C4-2B (cell line): ENCODE measurements at regions not wholly inside any gene's neighbourhood (a gene's known extent, or its start where the extent isn't known, plus 50 kb on each side); places are given as distances from the start of the nearest gene placed in this dataset.

Experiments
- H3K27ac ChIP-seq: fragments of 450-650 bp; 2 replicates; pipeline ENCODE4 v1.5.1; 2017
- CTCF ChIP-seq: fragments of 450-650 bp; conservative IDR thresholded peaks from 2 replicates; pipeline ENCODE4 v1.5.1; 2017; ENCODE audit warnings: mild to moderate bottlenecking
- ZFX ChIP-seq: fragments of 450-650 bp; IDR thresholded peaks from 2 replicates; pipeline ENCODE4 v1.6.1; 2017

- no peak overlapping the region for H3K27ac ChIP-seq
- no peak for TF ChIP-seq CTCF
- no peak for TF ChIP-seq ZFX
These were observed 80.0 kb downstream of the CENPW start for GRCh38 chr6:126419901-126420300.

GRCh38 chr6:126422912-126423311 lies 83.0 kb downstream of the CENPW start:
- H3K27ac ChIP-seq: no peak overlapping the region
- TF ChIP-seq ZFX: no peak
- peak; percentile 15 for TF ChIP-seq CTCF

- TF ChIP-seq CTCF (no peak), ZFX (no peak)
- H3K27ac ChIP-seq: no peak overlapping the region
These were observed 87.8 kb downstream of the CENPW start for GRCh38 chr6:126427713-126428112.

GRCh38 chr6:126429866-126430265 lies 90.0 kb downstream of the CENPW start:
- TF ChIP-seq ZFX (no peak), CTCF (no peak)
- no peak overlapping the region for H3K27ac ChIP-seq

GRCh38 chr6:126432564-126432963 lies 92.6 kb downstream of the CENPW start:
- H3K27ac ChIP-seq: no peak overlapping the region
- TF ChIP-seq ZFX: no peak

GRCh38 chr6:126433927-126434326 lies 94.0 kb downstream of the CENPW start:
- no peak overlapping the region for H3K27ac ChIP-seq
- TF ChIP-seq ZFX: no peak
- TF ChIP-seq CTCF: no peak

- TF ChIP-seq CTCF (no peak), ZFX (no peak)
These were observed 97.3 kb downstream of the CENPW start for GRCh38 chr6:126437205-126437604.

GRCh38 chr6:126439040-126439439 lies 99.1 kb downstream of the CENPW start:
- TF ChIP-seq ZFX (no peak), CTCF (no peak)
- H3K27ac ChIP-seq: no peak overlapping the region

More at GRCh38 chr6:126437205-126437604, 97.3 kb downstream of the CENPW start:
- H3K27ac ChIP-seq: no peak overlapping the region
